IMR-90 (cell line): ENCODE measurements at regions not wholly inside any gene's neighbourhood (a gene's known extent, or its start where the extent isn't known, plus 50 kb on each side); places are given as distances from the start of the nearest gene placed in this dataset.

Experiments used
- CEBPB ChIP-seq: IDR thresholded peaks from 2 replicates; pipeline ENCODE4 v1.6.1; 2012; ENCODE audit warnings: low read depth, low read length, improper control_type of control experiment
- POLR2A ChIP-seq: IDR thresholded peaks from 2 replicates; pipeline ENCODE4 v1.6.1; 2012; ENCODE audit warnings: mild to moderate bottlenecking, low read depth, low read length
- RCOR1 ChIP-seq: IDR thresholded peaks from 2 replicates; pipeline ENCODE4 v1.6.1; 2012; ENCODE audit warnings: mild to moderate bottlenecking, low read length, improper control_type of control experiment; ENCODE audit not compliant: insufficient replicate concordance
- RFX5 ChIP-seq: IDR thresholded peaks from 2 replicates; pipeline ENCODE4 v1.8.0; 2012; ENCODE audit warnings: low read depth, mild to moderate bottlenecking, low read length, moderate library complexity
- USF2 ChIP-seq: fragments of 150-350 bp; IDR thresholded peaks from 2 replicates; pipeline ENCODE4 v1.6.1; 2017; ENCODE audit warnings: mild to moderate bottlenecking, antibody characterized with exemption, low read length, low read depth
- TF ChIP-seq, protein P1 (sequence below): conservative IDR thresholded peaks from 2 replicates; pipeline ENCODE4 v1.5.1; 2012; ENCODE audit warnings: mild to moderate bottlenecking, low read depth, low read length, improper control_type of control experiment

- TF ChIP-seq, protein P1, sequence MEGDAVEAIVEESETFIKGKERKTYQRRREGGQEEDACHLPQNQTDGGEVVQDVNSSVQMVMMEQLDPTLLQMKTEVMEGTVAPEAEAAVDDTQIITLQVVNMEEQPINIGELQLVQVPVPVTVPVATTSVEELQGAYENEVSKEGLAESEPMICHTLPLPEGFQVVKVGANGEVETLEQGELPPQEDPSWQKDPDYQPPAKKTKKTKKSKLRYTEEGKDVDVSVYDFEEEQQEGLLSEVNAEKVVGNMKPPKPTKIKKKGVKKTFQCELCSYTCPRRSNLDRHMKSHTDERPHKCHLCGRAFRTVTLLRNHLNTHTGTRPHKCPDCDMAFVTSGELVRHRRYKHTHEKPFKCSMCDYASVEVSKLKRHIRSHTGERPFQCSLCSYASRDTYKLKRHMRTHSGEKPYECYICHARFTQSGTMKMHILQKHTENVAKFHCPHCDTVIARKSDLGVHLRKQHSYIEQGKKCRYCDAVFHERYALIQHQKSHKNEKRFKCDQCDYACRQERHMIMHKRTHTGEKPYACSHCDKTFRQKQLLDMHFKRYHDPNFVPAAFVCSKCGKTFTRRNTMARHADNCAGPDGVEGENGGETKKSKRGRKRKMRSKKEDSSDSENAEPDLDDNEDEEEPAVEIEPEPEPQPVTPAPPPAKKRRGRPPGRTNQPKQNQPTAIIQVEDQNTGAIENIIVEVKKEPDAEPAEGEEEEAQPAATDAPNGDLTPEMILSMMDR: no peak
- TF ChIP-seq RFX5: no peak
- no peak for TF ChIP-seq CEBPB
- TF ChIP-seq POLR2A: no peak
- no peak for TF ChIP-seq RCOR1
- no peak for TF ChIP-seq USF2
Observed at GRCh38 chr2:198731842-198732399, 725.8 kb downstream of the SATB2 start.
